Neural progenitor cell (in vitro differentiated cells): ENCODE measurements at regions not wholly inside any gene's neighbourhood (a gene's known extent, or its start where the extent isn't known, plus 50 kb on each side); places are given as distances from the start of the nearest gene placed in this dataset.

ENCODE experiments used
- EZH2 ChIP-seq: fragments of 200-600 bp; sonication (generic); IDR thresholded peaks from 2 replicates; pipeline ENCODE4 v1.6.1; 2017; ENCODE audit warnings: antibody characterized with exemption, mild to moderate bottlenecking, moderate library complexity
- EZH2phosphoT487 ChIP-seq: fragments of 200-600 bp; sonication (generic); IDR thresholded peaks from 2 replicates; pipeline ENCODE4 v1.6.1; 2017; ENCODE audit warnings: antibody characterized with exemption
- TF ChIP-seq, protein P1 (sequence below): fragments of 200-600 bp; sonication (generic); IDR thresholded peaks from 2 replicates; pipeline ENCODE4 v1.5.1; 2017; ENCODE audit warnings: antibody characterized with exemption, mild to moderate bottlenecking

DNA sequence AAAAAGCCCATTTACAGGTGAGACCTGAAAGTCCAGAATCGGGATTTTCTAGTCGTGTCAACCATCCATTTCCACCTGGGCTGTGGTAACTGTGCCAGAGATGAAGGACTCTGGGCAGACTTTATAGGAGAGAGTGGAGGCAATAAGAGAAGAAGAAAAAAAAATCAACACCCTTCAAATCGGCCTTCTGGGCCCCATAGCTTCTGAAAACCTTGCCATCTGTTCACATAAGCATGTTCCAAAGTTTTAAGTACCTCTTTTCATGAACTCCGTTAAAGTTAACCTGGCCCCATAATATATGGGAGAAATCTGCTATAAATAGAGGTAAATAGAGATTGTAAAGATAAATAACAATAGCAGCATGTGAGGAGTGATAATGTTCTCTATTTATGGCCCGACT is 470.5 kb downstream of the MIAT start:
- TF ChIP-seq EZH2 = no peak
- TF ChIP-seq, protein P1, sequence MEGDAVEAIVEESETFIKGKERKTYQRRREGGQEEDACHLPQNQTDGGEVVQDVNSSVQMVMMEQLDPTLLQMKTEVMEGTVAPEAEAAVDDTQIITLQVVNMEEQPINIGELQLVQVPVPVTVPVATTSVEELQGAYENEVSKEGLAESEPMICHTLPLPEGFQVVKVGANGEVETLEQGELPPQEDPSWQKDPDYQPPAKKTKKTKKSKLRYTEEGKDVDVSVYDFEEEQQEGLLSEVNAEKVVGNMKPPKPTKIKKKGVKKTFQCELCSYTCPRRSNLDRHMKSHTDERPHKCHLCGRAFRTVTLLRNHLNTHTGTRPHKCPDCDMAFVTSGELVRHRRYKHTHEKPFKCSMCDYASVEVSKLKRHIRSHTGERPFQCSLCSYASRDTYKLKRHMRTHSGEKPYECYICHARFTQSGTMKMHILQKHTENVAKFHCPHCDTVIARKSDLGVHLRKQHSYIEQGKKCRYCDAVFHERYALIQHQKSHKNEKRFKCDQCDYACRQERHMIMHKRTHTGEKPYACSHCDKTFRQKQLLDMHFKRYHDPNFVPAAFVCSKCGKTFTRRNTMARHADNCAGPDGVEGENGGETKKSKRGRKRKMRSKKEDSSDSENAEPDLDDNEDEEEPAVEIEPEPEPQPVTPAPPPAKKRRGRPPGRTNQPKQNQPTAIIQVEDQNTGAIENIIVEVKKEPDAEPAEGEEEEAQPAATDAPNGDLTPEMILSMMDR = no peak
- TF ChIP-seq EZH2phosphoT487 = no peak
